Fibroblast of the aortic adventitia (primary cell): ENCODE measurements at regions not wholly inside any gene's neighbourhood (a gene's known extent, or its start where the extent isn't known, plus 50 kb on each side); places are given as distances from the start of the nearest gene placed in this dataset.

Source experiments
- DNase-seq: peaks from one replicate; pipeline ENCODE4 v3.0.0-alpha.2; 2010; ENCODE audit warnings: low read depth
- H3K4me3 ChIP-seq: 2 replicates; pipeline ENCODE4 v1.5.1; 2011; ENCODE audit warnings: low read depth, mild to moderate bottlenecking, control low read depth, low read length, moderate library complexity
- TF ChIP-seq, protein P1 (sequence below): IDR thresholded peaks from 2 replicates; pipeline ENCODE4 v1.5.1; 2011; ENCODE audit warnings: mild to moderate bottlenecking, low read length, control low read depth, inconsistent platforms; ENCODE audit not compliant: insufficient read depth

DNA sequence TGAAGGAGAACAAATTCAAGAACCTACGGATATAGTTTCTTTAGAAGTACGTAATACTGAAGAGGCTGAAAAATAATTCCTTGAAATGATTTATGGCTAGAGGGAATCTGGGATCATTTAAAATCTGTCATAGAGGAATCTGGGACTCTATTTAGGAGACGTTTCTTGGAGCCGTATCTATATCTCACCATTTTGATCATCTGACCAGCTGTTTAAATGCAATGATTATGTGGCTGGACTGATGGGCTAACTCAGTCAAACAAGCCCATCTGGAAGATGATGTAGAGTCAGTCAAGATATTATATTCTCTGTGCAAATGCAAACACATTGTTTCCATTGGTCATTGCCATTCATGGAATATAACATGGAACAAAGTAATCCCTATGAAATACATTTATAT is 467.7 kb upstream of the ZFHX3 start:
- H3K4me3 ChIP-seq, result no peak overlapping the region
- TF ChIP-seq, protein P1, sequence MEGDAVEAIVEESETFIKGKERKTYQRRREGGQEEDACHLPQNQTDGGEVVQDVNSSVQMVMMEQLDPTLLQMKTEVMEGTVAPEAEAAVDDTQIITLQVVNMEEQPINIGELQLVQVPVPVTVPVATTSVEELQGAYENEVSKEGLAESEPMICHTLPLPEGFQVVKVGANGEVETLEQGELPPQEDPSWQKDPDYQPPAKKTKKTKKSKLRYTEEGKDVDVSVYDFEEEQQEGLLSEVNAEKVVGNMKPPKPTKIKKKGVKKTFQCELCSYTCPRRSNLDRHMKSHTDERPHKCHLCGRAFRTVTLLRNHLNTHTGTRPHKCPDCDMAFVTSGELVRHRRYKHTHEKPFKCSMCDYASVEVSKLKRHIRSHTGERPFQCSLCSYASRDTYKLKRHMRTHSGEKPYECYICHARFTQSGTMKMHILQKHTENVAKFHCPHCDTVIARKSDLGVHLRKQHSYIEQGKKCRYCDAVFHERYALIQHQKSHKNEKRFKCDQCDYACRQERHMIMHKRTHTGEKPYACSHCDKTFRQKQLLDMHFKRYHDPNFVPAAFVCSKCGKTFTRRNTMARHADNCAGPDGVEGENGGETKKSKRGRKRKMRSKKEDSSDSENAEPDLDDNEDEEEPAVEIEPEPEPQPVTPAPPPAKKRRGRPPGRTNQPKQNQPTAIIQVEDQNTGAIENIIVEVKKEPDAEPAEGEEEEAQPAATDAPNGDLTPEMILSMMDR, result no peak
- DNase-seq, result no peak

DNA sequence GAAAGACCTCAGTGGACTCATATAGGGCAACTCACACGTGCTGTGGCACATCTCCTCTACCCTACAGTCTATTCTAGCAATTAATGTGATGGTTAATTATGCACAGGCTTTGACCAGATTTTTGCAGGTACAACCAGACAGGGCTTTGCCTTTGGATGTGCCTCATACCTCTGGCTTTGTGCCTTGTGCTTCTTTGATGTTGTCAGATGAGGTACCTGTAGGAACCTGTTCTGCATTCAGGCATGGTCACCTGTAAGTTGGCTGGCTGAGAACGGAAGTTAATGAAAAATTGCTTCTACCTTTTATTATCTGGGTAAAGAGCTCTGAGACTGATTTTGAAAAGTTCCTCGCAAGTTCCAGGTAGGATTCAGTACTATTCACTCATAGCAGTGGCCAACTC is 462.9 kb upstream of the ZFHX3 start:
- TF ChIP-seq, protein P1, result no peak
- DNase-seq, result no peak
- no peak overlapping the region for H3K4me3 ChIP-seq

- TF ChIP-seq, protein P1, result no peak
- H3K4me3 ChIP-seq, result no peak overlapping the region
- no peak for DNase-seq
Observed at GRCh38 chr16:73506568-73507056, 458.7 kb upstream of the ZFHX3 start.

GRCh38 chr16:73505577-73505976 is 457.6 kb upstream of the ZFHX3 start:
- TF ChIP-seq, protein P1, result no peak
- no peak for DNase-seq
- no peak overlapping the region for H3K4me3 ChIP-seq

- TF ChIP-seq, protein P1, result no peak
- no peak for DNase-seq
- no peak overlapping the region for H3K4me3 ChIP-seq
Observed at GRCh38 chr16:73504591-73505575, 457.0 kb upstream of the ZFHX3 start.

- H3K4me3 ChIP-seq, result no peak overlapping the region
- TF ChIP-seq, protein P1, result no peak
- DNase-seq, result no peak
Observed at GRCh38 chr16:73503093-73503492, 455.2 kb upstream of the ZFHX3 start.
